Liver (tissue), 8 donors: ENCODE measurements at regions not wholly inside any gene's neighbourhood (a gene's known extent, or its start where the extent isn't known, plus 50 kb on each side); places are given as distances from the start of the nearest gene placed in this dataset.

ENCODE experiments used
- DNase-seq: peaks from one replicate; pipeline ENCODE4 v3.0.0-alpha.2; 2017; ENCODE audit warnings: low spot score
- H3K27ac ChIP-seq, 2 donors: one replicate each; pipeline ENCODE4 v1.7.0; 2013; ENCODE audit warnings: inconsistent platforms in 2 of 2, low read length in 2 of 2, control low read depth in 1 of 2, low read depth in 1 of 2, mild to moderate bottlenecking in 1 of 2
- H3K27me3 ChIP-seq, 4 donors: one replicate each; pipeline versions ENCODE4 v1.6.1 to v1.7.0; 2013; ENCODE audit warnings: low read length in 3 of 4, inconsistent platforms in 1 of 4, mild to moderate bottlenecking in 1 of 4, moderate library complexity in 1 of 4; ENCODE audit not compliant: control insufficient read depth in 4 of 4, insufficient read depth in 4 of 4
- H3K36me3 ChIP-seq, 4 donors: one replicate each; pipeline versions ENCODE4 v1.6.1 to v1.7.0; 2013; ENCODE audit warnings: low read length in 3 of 4, mild to moderate bottlenecking in 3 of 4, low read depth in 1 of 4, moderate library complexity in 1 of 4; ENCODE audit not compliant: control insufficient read depth in 4 of 4, insufficient read depth in 3 of 4
- H3K4me1 ChIP-seq, 4 donors: one replicate each; pipeline versions ENCODE4 v1.6.1 to v1.7.0; 2013; ENCODE audit warnings: low read length in 3 of 4, mild to moderate bottlenecking in 3 of 4, moderate library complexity in 1 of 4; ENCODE audit not compliant: control insufficient read depth in 4 of 4, insufficient read depth in 4 of 4
- H3K4me3 ChIP-seq, 3 donors: one replicate each; pipeline versions ENCODE4 v1.6.1 to v1.7.0; 2013; ENCODE audit warnings: low read length in 3 of 3, control low read depth in 1 of 3, low read depth in 1 of 3, mild to moderate bottlenecking in 1 of 3
- H3K9ac ChIP-seq, 2 donors: one replicate each; pipeline ENCODE4 v1.7.0; 2013; ENCODE audit warnings: low read length in 2 of 2, mild to moderate bottlenecking in 2 of 2, moderate library complexity in 2 of 2, control low read depth in 1 of 2, low read depth in 1 of 2
- H3K9me3 ChIP-seq, 4 donors: one replicate each; pipeline versions ENCODE4 v1.6.1 to v1.7.0; 2013; ENCODE audit warnings: low read length in 3 of 4; ENCODE audit not compliant: control insufficient read depth in 4 of 4
- ATF3 ChIP-seq: IDR thresholded peaks from 2 replicates; pipeline ENCODE4 v1.6.1; 2016; ENCODE audit warnings: antibody characterized with exemption
- CTCF ChIP-seq: fragments of 150-350 bp; IDR thresholded peaks from 2 replicates; pipeline ENCODE4 v1.5.1; 2017; ENCODE audit warnings: improper control_type of control experiment, low read depth, low read length; ENCODE audit not compliant: missing input control
- EGR1 ChIP-seq, 2 donors: IDR thresholded peaks; 2 replicates each; pipeline ENCODE4 v1.6.1; 2016 to 2018; ENCODE audit warnings: antibody characterized with exemption in 2 of 2, low read depth in 2 of 2
- FOXA1 ChIP-seq: IDR thresholded peaks from 2 replicates; pipeline ENCODE4 v1.6.1; 2016; ENCODE audit warnings: antibody characterized with exemption
- FOXA2 ChIP-seq: IDR thresholded peaks from 2 replicates; pipeline ENCODE4 v1.6.1; 2016; ENCODE audit warnings: antibody characterized with exemption
- GABPA ChIP-seq, 2 donors: IDR thresholded peaks in 1 of 2; conservative IDR thresholded peaks in 1 of 2; 2 replicates each; pipeline ENCODE4 v1.6.1; 2016; ENCODE audit warnings: antibody characterized with exemption in 2 of 2, mild to moderate bottlenecking in 1 of 2, moderate library complexity in 1 of 2
- HNF4A ChIP-seq, 2 donors: conservative IDR thresholded peaks; 2 replicates each; pipeline ENCODE4 v1.6.1; 2016; ENCODE audit warnings: antibody characterized with exemption in 2 of 2, mild to moderate bottlenecking in 2 of 2
- HNF4G ChIP-seq: IDR thresholded peaks from 2 replicates; pipeline ENCODE4 v1.6.1; 2016; ENCODE audit warnings: antibody characterized with exemption
- JUND ChIP-seq, 2 donors: IDR thresholded peaks; 2 replicates each; pipeline ENCODE4 v1.6.1; 2016; ENCODE audit warnings: antibody characterized with exemption in 2 of 2
- NR2F2 ChIP-seq: IDR thresholded peaks from 2 replicates; pipeline ENCODE4 v1.6.1; 2016; ENCODE audit warnings: antibody characterized with exemption
- RAD21 ChIP-seq, 2 donors: IDR thresholded peaks; 2 replicates each; pipeline ENCODE4 v1.6.1; 2016; ENCODE audit warnings: antibody characterized with exemption in 2 of 2, mild to moderate bottlenecking in 2 of 2
- REST ChIP-seq: IDR thresholded peaks from 2 replicates; pipeline ENCODE4 v1.6.1; 2016; ENCODE audit warnings: antibody characterized with exemption, mild to moderate bottlenecking
- RXRA ChIP-seq, 2 donors: IDR thresholded peaks; 2 replicates each; pipeline ENCODE4 v1.6.1; 2017 to 2018; ENCODE audit warnings: antibody characterized with exemption in 2 of 2, mild to moderate bottlenecking in 1 of 2
- SP1 ChIP-seq: IDR thresholded peaks from 2 replicates; pipeline ENCODE4 v1.6.1; 2018; ENCODE audit warnings: antibody characterized with exemption, mild to moderate bottlenecking
- TAF1 ChIP-seq: conservative IDR thresholded peaks from 2 replicates; pipeline ENCODE4 v1.6.1; 2016; ENCODE audit warnings: antibody characterized with exemption, mild to moderate bottlenecking
- YY1 ChIP-seq: IDR thresholded peaks from 2 replicates; pipeline ENCODE4 v1.6.1; 2016; ENCODE audit warnings: antibody characterized with exemption, mild to moderate bottlenecking
- ZBTB33 ChIP-seq: IDR thresholded peaks from 2 replicates; pipeline ENCODE4 v1.6.1; 2016; ENCODE audit warnings: antibody characterized with exemption
- WGBS: extraction: QIAGEN DNeasy Blood & Tissue Kit; methylation state at CpG from one replicate; pipeline ENCODE4 v1.1.7; 2013; 5-methylcytosine and 5-hydroxymethylcytosine counted together
- donor health status: healthy.
- donor health status: healthy.
- donor health status: healthy.
- donor health status: healthy.
- donor health status: healthy.

- Histone ChIP-seq H3K9me3 (no peaks in the 10 kb centered on the region), H3K27me3 (no peaks in the 10 kb centered on the region), H3K27ac (no peak overlapping the region), H3K4me3 (no peak overlapping the region), H3K36me3 (no peaks in the 10 kb centered on the region), H3K4me1 (no peaks in the 10 kb centered on the region), H3K9ac (no peak overlapping the region)
- no peak for DNase-seq
- TF ChIP-seq GABPA (IDR thresholded peaks at IDR 0.05 in 1 of 2, conservative IDR thresholded peaks at IDR 0.05 in 1 of 2) (no peak), TAF1 (no peak), FOXA1 (no peak), ZBTB33 (no peak), JUND (IDR thresholded peaks at IDR 0.05) (no peak), NR2F2 (no peak), RXRA (IDR thresholded peaks at IDR 0.05) (no peak), RAD21 (IDR thresholded peaks at IDR 0.05) (no peak), CTCF (no peak), HNF4A (conservative IDR thresholded peaks at IDR 0.05) (no peak), ATF3 (no peak), REST (no peak), FOXA2 (no peak), HNF4G (no peak), EGR1 (IDR thresholded peaks at IDR 0.05; ENCODE audit: low read depth in 2 of 2) (no peak), YY1 (no peak)
- 89% methylated on average over 6 of the region's 6 CpGs for WGBS
These were observed 467.2 kb upstream of the ARGLU1 start for GRCh38 chr13:107035186-107035585.

- H3K4me3 ChIP-seq, result no peak overlapping the region
- no peaks in the 10 kb centered on the region for H3K36me3 ChIP-seq
- H3K9ac ChIP-seq, result no peak overlapping the region
- H3K27ac ChIP-seq, result no peak overlapping the region
- whole genome bisulfite sequencing, result 92% methylated on average over 17 of the region's 17 CpGs
- DNase-seq, result no peak
- H3K9me3 ChIP-seq, result no peaks in the 10 kb centered on the region
- H3K27me3 ChIP-seq, result no peaks in the 10 kb centered on the region
- no peaks in the 10 kb centered on the region for H3K4me1 ChIP-seq
- TF ChIP-seq FOXA2 (no peak), HNF4A (conservative IDR thresholded peaks at IDR 0.05) (no peak), SP1 (no peak), RXRA (IDR thresholded peaks at IDR 0.05) (no peak), REST (no peak), CTCF (no peak), FOXA1 (no peak), NR2F2 (no peak), ATF3 (no peak), YY1 (no peak), EGR1 (IDR thresholded peaks at IDR 0.05; ENCODE audit: low read depth in 2 of 2) (no peak), GABPA (IDR thresholded peaks at IDR 0.05 in 1 of 2, conservative IDR thresholded peaks at IDR 0.05 in 1 of 2) (no peak), TAF1 (no peak)
These were observed 466.4 kb upstream of the ARGLU1 start for GRCh38 chr13:107034236-107034872.
